Skin of body (tissue), 1 donor: ENCODE measurements at regions not wholly inside any gene's neighbourhood (a gene's known extent, or its start where the extent isn't known, plus 50 kb on each side); places are given as distances from the start of the nearest gene placed in this dataset.

Experiments used
- DNase-seq: peaks from one replicate; lab custom pipeline; 2025; lab: John Stamatoyannopoulos, UW

DNA sequence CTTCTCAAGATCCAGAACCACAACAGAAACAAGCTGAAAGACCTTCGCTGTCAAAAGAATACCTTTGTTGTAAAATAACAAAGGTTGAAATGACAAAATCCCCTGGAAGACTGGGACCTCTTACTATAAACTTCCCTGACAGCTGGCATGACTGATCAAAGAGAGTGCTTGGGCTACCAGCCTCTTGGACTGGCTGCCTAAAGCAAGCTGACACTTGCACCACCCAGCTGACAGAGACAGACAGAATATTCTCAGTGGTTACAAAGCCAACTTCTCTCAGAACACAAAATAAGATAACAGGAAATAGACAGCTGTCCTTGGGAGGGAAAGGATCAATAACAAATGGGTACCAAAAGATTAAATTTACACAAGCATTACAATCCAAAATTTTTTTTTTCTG lies 241.7 kb upstream of the SPOCK3 start:
- DNase-seq, result no peak

DNA sequence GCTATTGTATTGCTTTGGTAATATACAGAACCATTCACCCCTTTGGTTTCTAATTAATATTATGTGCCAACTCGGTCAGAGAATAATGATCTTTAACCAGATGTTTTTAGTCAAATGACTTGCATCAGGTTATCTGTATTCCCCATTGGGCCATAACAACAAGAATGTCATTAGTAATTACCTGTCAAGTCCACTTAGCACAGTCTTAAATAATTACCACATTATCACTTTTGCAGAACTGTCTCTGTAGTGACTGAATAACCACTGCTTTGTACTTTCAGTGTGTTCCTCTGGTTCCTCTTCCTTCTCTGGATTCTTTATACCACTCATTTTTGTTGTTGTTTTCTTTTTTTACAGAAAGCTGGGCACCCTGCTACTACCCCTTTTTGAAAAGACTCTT lies 257.7 kb upstream of the SPOCK3 start:
- no peak for DNase-seq

DNA sequence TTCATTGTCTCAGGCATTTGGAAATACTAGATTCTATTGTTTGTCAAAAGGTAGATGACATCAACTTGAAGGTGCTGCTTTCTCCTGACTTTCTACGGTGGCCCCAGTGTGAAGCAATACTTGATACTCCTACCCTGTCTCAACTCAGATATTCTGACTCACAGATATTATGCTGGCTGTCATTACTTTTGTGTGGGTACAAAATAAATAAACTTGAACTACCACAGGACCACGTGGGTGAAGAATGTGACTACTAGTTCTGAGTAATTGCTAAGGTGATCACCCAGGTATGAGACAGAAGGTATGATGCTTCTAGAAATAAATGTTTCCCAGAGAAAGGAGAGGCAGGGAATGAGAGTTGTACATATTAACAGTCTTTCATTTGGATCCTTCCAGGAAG lies 275.3 kb upstream of the SPOCK3 start:
- DNase-seq, result no peak

DNA sequence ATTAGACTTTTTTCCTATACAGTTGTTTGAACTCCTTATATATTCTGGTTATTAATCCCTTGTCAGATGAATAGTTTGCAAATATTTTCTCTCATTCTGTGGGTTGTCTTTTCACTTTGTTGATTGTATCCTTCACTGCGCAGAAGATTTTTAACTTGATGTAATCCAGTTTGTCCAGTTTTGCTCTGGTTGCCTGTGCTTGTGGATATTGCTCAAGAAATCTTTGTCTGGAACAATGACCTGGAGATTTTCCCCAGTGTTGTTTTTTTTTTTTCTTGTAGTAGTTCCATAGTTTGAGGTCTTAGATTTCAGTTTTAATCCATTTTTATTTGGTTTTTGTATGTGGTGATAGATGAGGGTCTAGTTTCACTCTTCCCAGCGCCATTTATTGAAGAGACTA lies 289.8 kb upstream of the SPOCK3 start:
- no peak for DNase-seq

DNA sequence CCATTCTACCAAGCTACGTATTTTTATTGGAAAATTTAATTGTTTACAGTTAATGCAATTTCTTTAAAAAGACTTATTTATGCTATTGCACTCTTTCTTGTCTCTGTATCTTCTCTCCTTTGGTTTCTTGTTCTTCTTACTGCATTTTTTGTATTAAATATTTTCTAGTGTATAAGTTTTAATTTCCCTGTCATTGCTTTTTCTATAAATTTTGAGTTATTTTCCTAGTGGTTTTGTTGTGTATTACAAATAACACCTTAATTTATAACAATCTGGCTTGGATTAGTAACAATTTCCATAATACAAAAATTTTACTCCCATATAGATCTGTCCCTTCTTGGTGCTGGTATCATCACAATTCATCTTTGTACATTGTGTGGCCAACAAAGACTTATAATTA lies 303.5 kb upstream of the SPOCK3 start:
- no peak for DNase-seq

DNA sequence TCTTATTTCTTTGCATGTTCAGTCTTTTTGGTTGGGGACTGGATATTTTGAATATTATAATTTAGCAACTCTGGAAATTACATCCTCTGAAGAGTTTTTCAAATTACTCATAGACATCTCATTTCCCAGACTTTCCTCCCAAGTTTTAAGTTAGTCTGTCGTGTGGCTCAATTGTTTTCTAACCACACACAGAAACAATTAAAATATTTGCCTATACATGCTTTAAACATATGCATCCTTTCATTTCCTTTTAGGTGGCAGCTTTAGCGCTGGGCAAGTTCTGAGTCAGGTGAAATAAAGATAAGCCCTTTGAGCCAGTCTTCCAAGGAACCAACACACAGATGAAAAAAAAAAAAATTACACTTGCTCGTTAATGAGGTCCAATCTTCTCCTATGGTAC lies 307.0 kb upstream of the SPOCK3 start:
- DNase-seq, result no peak

DNA sequence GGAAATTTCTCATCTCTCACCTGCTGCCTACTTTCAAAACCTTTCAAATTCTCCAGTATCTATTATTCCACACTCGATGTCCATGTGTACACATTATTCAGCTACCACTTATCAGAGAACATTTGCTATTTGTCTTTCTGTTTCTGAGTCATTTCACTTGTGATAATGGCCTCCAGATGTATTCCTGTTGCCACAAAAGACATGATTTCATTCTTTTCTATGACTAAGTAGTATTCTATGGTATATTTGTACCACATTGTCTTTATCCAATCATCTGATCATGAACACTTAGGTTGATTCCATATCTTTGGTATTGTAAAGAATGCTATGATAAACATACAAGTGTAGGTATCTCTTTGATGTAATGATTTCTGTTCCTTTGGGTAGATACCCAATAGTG lies 310.1 kb upstream of the SPOCK3 start:
- no peak for DNase-seq

DNA sequence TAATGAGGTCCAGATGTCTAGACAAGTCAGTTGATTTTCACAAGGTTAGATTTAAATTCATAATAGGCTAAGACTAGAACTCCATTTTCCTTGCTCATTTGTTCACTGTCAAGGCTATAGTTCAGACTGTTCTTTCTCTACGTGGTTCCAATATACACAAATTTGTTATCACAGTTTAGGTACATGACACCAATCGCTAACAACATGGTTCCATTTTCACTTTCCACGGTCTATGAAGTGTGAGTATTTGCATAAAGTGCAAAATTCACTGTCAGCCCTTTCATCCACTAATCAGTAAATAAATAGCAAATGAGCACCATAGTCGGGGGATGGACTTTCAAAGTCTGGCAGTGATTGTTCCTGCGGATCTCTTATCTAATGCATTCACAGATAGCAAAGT lies 315.7 kb upstream of the SPOCK3 start:
- no peak for DNase-seq

DNA sequence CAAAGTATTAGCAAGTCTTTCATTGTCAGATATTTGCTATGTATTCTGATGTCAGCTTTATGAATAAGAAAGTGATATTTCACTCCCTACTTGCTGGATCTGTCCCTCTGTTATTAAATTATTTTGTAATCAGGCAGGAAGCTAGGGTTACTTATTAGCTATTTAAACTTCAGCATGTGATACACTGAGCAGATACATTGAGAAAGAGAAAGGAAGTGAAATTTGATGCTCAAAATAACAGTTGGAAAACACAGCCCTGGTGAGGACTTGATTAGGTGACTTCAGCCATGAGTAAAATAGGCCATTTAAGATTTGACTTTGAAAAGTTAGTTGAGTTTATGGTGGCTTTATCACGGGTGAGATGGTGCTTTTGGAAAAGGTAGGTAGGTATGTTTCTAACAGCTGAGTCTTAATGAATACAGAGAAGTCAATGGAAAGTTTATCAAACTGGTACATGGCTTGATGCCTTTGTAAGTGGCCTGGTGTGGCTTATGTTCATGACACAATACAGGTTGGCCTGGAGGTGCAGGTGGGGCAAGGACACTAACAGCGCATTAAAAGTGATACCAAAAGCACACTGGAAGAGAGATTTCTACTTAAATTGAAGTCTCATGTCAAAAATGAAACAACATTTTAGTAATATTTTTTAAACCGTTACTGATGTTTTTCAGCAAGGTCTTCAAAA lies 321.2 kb upstream of the SPOCK3 start:
- no peak for DNase-seq

DNA sequence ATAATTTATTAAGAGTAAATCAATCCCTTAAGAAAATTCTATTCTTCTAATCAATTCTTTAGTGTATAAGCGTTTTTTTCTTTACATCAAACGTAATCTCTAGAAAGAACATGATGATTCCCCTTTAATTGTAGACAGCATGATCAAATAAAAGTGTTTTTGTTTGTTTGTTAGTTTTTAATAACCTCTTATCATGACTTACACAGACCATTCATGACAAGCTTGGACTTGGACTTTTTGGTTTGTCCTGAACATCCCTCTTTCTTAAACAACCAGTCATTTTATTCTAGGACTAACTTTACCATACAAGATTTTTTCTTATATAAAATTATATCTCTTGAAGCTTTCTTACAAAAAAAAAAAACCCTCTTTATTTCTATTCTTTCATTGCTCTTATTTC lies 344.6 kb upstream of the SPOCK3 start:
- no peak for DNase-seq

DNA sequence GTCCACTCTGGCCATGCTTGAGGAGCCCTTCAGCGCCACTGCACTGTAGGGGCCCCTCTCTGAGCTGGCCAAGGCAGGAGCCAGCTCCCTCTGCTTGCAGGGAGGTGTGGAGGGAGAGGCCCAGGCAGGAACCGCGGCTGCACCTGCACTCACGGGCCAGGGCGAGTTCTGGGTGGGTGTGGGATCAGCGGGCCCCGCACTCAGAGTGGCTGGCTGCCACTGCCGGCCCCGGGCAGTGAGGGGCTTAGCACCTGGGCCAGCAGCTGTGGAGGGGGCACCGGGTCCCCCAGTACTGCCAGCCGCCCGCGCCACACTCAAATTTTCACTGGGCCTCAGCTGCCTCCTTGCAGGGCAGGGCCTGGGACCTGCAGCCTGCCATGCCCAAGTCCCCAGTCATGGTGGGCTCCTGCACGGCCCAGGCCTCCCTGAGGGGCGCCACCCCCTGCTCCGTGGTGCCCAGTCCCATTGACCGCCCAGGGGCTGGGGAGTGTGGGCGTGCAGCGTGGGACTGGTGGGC lies 347.2 kb upstream of the SPOCK3 start:
- DNase-seq, result no peak

DNA sequence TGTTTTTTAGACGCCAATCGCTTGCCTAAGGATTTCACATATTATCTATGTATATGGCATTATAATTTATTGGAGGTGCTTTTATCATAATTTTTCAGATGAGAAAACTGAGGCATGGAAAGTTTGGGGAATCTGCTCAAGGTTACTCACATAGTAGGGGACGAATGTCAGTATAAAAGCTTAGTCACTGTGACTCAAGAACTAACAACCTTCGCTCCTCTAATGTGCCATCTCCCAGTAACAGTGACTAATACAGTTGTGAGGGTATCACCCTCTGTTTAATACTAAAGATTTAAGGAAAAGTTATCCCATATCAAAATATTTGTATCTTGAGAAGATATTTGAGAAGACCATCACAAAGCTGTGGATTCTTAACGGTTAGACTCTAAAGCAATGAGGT lies 353.1 kb upstream of the SPOCK3 start:
- no peak for DNase-seq

DNA sequence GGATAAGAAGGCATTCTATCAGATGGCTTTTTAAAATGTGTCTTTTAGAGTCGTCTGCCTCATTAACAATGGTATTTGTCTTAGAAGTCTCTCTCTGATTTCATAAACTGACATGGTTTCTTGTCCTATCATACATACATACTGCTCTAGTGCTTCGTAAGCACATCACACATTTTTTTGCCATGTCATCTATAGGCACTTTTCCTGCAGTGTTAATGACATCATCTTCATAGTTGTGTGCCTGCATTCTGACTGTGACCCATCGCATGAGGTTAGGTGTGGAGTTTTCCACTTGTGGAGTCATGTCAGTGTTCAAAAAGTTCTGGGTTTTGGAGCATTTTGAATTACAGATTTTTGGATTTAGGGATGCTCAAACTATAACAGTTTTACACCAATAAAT lies 361.6 kb upstream of the SPOCK3 start:
- DNase-seq, result no peak

DNA sequence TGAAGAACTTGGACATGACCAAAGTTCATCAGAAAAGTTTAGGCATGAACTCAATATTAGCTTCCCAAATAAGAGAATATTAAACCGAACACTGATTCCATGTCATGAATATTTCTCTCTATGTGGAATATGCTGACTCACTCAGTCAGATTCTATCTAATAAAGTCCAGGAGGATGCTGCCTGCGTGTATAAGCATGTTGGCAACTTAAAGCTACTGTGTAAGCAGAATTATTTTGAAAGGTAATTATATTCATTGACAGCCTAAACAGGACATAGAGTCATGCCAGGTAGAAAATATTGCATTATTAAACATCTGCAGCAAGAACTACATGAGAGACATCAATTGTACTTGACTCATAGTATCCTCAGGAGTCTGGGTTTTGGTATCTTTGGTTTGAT lies 367.9 kb upstream of the SPOCK3 start:
- no peak for DNase-seq

DNA sequence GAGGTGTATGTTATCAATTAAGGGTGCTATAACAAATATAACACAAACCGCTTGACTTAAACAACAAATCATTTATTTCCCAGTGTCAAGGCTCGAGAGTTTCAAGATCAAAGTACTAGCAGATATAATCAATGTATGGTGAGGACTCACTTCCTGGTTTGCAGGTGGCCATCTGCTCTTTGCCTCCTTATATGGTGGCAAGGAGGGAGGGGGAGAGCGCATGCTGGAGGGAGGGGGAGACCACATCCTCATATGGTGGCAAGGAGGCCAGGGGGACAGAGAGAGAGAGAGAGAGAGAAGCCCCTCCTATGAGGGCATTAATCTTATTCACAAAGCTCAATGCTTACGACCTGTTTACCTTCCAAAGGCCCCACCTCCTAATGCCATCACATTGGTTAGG lies 372.3 kb upstream of the SPOCK3 start:
- no peak for DNase-seq

DNA sequence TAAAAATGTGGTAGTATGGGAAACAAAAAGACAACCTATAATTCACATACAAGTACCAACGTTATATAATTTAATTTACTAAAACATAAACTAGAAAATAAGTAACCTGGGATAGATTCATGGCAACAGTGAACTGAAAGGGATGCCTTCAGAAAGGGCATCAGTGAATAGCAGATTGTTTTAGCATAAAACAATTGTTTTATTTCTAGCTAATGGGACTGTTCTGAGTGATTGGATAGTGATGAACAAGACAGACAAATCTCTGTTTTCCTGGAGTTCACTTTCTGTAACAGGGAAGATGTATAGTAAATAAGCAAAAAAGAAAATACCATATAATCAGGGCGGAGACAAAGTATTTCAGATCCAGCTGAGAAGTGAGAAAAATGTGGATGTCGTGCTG lies 379.1 kb upstream of the SPOCK3 start:
- no peak for DNase-seq

DNA sequence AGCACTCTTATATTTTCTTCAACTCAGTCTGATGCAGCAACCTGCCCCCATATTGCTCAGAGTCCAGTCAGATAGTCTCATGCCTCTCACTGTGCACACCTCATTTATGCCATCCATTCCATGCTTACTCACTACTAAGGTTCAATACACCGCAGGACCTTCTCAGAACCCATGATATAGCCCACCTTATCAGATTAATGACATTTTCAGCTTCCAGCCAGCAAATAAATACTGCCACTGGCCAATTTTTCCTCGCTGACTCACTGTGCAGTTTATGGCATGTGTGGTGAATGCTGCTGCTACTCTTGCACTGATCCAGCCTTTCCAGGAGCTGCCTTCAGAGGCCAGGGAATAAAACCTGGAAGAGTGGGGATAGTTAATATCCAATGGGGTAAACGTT lies 380.6 kb upstream of the SPOCK3 start:
- DNase-seq, result no peak

DNA sequence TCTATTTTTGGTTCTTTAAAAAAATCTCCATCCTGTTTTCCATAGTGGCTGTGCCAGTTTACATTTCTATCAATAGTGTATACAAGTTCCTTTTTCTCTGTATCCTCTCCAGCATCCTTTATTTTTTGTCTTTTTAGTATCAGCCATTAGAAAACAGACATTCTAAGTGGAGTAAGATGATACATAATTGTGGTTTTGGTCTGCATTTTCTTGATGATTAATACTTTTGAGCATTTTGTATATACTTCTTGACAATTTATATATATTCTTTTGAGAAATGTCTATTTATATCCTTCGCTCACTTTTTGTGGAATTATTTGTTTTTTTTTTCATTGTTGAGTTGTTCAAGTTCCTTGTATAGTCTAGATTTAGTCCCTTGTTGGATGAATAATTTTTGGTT lies 382.2 kb upstream of the SPOCK3 start:
- DNase-seq, result no peak

DNA sequence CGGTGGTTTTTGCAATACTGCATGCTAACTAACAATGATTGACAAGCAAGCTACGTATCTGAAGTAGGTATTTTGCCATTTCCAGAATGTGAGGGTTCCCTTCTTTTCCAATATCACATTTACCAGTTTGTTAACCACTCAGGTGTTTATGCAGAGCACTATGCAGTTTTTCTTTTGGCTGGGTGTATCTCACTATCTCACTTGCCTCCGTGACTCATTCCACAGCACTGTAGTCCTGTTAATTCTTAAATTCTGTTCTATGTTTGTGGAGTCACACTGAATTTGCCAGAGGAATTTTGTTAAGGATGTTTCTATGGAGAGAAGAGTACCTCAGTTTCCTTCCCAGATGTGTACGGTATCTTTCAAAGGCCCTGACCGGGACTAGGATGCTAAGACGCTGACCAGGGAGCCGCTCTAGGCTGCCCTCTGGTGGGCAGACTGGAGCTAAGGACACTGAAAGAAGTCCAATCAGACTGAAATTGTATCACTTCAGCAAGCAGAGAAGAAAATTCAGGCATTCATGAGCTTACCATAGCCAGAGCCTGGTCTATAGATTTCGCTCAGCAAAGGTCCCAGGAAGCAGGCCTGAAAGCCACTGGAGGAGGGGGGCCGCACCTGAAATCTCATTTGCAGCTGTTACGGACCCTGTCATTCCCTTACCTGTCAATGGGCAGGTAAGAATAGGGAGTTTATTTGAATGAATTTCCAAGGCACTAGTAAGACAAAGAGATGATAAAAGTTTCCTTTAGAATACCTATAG lies 388.4 kb upstream of the SPOCK3 start:
- DNase-seq, result no peak

DNA sequence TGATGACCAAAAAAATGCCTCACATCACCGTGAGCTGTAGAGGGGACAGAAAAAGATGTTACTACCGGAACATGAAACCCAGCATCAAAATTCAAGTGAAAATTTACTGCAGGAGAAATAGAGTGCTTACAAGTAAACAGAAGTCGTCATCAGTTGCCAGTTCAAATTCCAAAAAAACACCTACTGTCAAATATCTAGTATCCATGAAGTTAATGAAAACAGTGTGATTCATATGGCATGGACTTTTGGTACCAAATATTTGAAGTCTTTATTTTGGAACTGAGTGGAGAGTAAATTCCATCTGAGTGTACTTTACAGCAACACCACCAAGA lies 388.9 kb upstream of the SPOCK3 start:
- DNase-seq, result no peak

DNA sequence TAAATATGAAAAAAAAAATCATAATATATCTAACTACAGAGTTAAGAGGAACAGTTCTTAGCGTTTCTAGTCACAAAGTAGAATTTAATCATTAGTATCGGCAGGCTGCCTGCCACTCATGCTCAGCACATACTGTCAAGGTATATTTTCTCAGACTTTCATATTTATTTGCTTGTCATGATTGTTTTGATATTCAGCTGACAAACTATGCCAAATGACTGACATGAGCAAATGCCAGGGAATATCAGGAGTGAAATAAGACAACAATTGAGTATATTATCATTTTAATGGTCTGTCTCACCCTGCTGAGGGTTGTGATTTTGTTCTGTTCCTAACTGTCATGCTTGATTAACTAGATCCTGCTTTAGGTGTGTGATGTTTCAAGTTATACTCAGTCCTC lies 395.0 kb upstream of the SPOCK3 start:
- DNase-seq, result no peak

DNA sequence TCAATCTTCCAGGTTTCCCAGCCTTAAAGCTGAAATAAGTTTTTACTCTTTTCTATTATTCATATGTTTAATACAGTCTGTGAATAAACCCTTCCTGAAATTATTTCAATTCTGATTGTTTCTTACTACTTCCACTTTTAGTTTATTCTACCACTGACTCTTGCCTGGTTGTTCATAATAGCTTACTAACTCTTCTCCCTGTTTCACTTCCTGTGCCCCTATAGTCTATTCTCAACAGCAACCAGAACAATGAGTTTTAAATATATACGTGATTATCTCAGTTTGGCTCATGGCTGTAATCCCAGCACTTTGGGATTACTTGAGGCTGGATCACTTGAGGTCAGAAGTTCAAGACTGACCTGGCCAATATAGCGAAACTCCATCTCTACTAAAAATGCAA lies 408.0 kb upstream of the SPOCK3 start:
- no peak for DNase-seq

DNA sequence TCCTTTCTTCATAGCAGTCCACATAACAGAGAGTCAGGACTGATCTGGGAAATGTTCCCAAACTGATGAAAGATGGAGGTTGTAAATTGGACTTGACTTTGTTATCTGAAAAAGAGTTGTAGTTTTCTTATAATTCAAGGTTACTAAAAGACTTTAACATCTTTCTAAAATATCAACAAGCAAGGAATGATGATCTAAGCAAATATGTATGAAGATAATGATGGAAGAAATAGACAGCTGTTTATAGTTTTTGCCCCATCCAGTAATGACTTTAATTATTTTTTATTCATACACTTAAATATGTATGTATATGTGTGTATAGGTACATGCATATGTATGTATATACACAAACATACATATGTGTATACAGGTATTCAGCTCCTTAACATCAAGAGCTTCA lies 411.1 kb upstream of the SPOCK3 start:
- DNase-seq, result no peak
